ENCODE measurements at regions not wholly inside any gene's neighbourhood (a gene's known extent, or its start where the extent isn't known, plus 50 kb on each side); places are given as distances from the start of the nearest gene placed in this dataset.

DNA sequence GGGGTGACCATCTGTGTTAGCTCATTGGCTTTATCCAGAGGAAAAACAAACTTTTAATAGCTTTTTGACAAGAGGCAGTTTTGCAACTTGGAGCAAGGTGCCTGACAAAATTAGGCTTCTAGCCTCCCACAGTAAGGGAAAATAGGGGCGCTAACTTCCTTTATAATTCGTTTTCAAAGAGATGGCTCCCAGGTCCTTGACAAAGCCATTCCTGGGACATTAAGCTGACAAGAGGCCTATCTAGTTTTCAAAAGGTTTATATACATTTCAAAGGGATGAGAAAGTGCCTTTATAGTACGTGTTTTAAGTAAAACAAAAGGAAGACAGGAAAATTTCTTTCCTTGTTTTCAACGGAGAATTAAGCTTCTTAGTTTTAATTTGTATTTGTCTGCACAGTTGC lies 159.4 kb upstream of the GCFC2 start:
- TF ChIP-seq, protein P1, sequence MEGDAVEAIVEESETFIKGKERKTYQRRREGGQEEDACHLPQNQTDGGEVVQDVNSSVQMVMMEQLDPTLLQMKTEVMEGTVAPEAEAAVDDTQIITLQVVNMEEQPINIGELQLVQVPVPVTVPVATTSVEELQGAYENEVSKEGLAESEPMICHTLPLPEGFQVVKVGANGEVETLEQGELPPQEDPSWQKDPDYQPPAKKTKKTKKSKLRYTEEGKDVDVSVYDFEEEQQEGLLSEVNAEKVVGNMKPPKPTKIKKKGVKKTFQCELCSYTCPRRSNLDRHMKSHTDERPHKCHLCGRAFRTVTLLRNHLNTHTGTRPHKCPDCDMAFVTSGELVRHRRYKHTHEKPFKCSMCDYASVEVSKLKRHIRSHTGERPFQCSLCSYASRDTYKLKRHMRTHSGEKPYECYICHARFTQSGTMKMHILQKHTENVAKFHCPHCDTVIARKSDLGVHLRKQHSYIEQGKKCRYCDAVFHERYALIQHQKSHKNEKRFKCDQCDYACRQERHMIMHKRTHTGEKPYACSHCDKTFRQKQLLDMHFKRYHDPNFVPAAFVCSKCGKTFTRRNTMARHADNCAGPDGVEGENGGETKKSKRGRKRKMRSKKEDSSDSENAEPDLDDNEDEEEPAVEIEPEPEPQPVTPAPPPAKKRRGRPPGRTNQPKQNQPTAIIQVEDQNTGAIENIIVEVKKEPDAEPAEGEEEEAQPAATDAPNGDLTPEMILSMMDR (conservative IDR thresholded peaks at IDR 0.05; ENCODE audit: low read depth, low read length), result no peak
- TF ChIP-seq EZH2 (IDR thresholded peaks at IDR 0.05; ENCODE audit: low read length, unreplicated experiment), result no peak
